ENCODE measurements at regions not wholly inside any gene's neighbourhood (a gene's known extent, or its start where the extent isn't known, plus 50 kb on each side); places are given as distances from the start of the nearest gene placed in this dataset.

DNA sequence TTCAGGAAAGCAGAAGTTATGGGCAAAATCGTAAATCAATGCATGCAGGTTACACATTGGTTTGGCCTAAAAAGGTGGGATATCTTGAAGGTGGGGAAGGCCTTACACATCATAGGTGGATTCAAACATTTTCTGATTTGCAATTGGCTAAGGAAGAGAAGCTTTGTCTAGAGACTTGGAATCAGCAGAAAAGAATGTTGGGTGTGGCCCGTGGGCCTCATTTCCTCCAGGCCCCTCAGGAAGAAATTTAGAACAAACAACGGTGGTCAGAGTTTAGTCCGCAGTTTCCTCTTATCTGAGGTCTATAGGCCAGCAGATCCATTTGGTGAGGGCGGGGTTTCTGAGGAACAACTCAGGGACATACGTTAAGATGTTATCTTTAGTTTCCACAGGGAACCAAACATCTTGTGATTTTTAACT is 50.9 kb upstream of the AFF3 start:
- no peak for DNase-seq (ENCODE audit: low spot score in 2 of 2, unreplicated experiment in 2 of 2)
- Mint-ChIP-seq H3K4me3 (no peak overlapping the region), H3K27ac (no peak overlapping the region), H3K36me3 (no peaks in the 10 kb centered on the region), H3K9me3 (peaks cover 9% of the 10 kb centered on the region), H3K27me3 (ENCODE audit: low read depth) (peaks cover 3% of the 10 kb centered on the region), H3K4me1 (peaks cover 25% of the 10 kb centered on the region)
- TF ChIP-seq, protein P1, sequence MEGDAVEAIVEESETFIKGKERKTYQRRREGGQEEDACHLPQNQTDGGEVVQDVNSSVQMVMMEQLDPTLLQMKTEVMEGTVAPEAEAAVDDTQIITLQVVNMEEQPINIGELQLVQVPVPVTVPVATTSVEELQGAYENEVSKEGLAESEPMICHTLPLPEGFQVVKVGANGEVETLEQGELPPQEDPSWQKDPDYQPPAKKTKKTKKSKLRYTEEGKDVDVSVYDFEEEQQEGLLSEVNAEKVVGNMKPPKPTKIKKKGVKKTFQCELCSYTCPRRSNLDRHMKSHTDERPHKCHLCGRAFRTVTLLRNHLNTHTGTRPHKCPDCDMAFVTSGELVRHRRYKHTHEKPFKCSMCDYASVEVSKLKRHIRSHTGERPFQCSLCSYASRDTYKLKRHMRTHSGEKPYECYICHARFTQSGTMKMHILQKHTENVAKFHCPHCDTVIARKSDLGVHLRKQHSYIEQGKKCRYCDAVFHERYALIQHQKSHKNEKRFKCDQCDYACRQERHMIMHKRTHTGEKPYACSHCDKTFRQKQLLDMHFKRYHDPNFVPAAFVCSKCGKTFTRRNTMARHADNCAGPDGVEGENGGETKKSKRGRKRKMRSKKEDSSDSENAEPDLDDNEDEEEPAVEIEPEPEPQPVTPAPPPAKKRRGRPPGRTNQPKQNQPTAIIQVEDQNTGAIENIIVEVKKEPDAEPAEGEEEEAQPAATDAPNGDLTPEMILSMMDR (IDR thresholded peaks at IDR 0.05; ENCODE audit: unreplicated experiment) = no peak

DNA sequence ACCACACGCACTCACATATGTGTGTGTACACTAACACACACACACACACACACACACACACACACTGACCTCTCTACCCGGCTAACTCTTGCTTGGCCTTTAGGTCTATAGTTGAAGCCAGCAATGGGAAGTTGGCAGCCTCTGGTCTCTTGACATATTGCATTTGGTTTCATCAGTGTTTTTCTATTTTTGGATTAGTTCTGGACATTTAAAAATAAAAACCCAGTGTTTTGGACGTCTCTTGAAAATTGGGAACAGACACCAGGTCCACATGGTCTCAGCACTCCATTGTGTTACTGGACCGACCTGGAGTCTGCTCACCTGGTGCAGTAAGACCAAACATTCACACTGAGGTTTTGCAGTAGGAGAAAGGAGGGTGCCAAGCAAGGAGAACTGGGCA is 50.4 kb upstream of the AFF3 start:
- Mint-ChIP-seq H3K9me3 (peaks cover 9% of the 10 kb centered on the region), H3K36me3 (no peaks in the 10 kb centered on the region), H3K27me3 (ENCODE audit: low read depth) (peaks cover 3% of the 10 kb centered on the region), H3K4me1 (peaks cover 21% of the 10 kb centered on the region), H3K27ac (no peak overlapping the region), H3K4me3 (no peak overlapping the region)
- no peak for DNase-seq (ENCODE audit: low spot score in 2 of 2, unreplicated experiment in 2 of 2)
- TF ChIP-seq, protein P1 (IDR thresholded peaks at IDR 0.05; ENCODE audit: unreplicated experiment) = no peak

DNA sequence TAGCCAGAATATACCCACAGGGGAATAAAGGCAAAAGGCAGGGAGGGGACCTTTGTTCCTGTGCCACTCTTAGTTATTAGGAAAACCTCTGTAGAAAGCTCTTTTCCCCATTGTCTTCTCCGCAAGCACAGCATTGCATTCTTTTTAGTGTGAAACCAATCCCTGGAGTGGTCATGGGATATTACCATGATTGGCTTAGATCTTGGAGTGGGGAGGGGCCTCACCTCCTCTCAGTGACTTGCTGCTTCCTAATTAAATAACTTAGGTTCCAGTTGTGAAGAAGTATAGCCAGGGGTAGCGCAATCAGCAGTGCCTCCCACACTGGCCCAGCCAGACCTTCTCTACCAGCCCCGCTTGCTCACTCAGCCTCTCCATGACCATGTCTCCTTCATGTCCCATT is 49.9 kb upstream of the AFF3 start:
- H3K4me3 Mint-ChIP-seq = no peak overlapping the region
- H3K36me3 Mint-ChIP-seq = no peaks in the 10 kb centered on the region
- no peak overlapping the region for H3K27ac Mint-ChIP-seq
- TF ChIP-seq, protein P1 (IDR thresholded peaks at IDR 0.05; ENCODE audit: unreplicated experiment) = no peak
- peaks cover 15% of the 10 kb centered on the region for H3K4me1 Mint-ChIP-seq
- peaks cover 3% of the 10 kb centered on the region for H3K27me3 Mint-ChIP-seq (ENCODE audit: low read depth)
- peaks cover 9% of the 10 kb centered on the region for H3K9me3 Mint-ChIP-seq
- no peak for DNase-seq (ENCODE audit: low spot score in 2 of 2, unreplicated experiment in 2 of 2)
